Lung (tissue), 11 donors: ENCODE measurements at regions not wholly inside any gene's neighbourhood (a gene's known extent, or its start where the extent isn't known, plus 50 kb on each side); places are given as distances from the start of the nearest gene placed in this dataset.

Experiments
- ATAC-seq: fragments of 200-7000 bp; cut with Tn5 transposase; one replicate; pipeline ENCODE4 v1.9.1; 2020; ENCODE audit warnings: moderate number of reproducible peaks; ENCODE audit not compliant: insufficient read depth, low FRiP score
- DNase-seq, 3 donors: peaks; one replicate each; pipeline ENCODE4 v3.0.0-alpha.2; 2013 to 2017
- H3K27ac ChIP-seq, 2 donors: one replicate each; pipeline ENCODE4 v1.5.1; 2013; ENCODE audit warnings: mild to moderate bottlenecking in 2 of 2, moderate library complexity in 2 of 2, control low read depth in 1 of 2, inconsistent platforms in 1 of 2, low read depth in 1 of 2, low read length in 1 of 2
- H3K27me3 ChIP-seq, 3 donors: one replicate each; pipeline ENCODE4 v1.5.1; 2013; ENCODE audit warnings: low read length in 2 of 3; ENCODE audit not compliant: control insufficient read depth in 3 of 3, insufficient read depth in 3 of 3
- H3K36me3 ChIP-seq, 4 donors: one replicate each; pipeline ENCODE4 v1.5.1; 2013; ENCODE audit warnings: low read length in 4 of 4, mild to moderate bottlenecking in 1 of 4, moderate library complexity in 1 of 4; ENCODE audit not compliant: control insufficient read depth in 4 of 4, insufficient read depth in 4 of 4
- H3K4me1 ChIP-seq, 5 donors: one replicate each; pipeline ENCODE4 v1.5.1; 2013; ENCODE audit warnings: low read length in 5 of 5, mild to moderate bottlenecking in 2 of 5, moderate library complexity in 1 of 5; ENCODE audit not compliant: control insufficient read depth in 5 of 5, insufficient read depth in 5 of 5
- H3K4me3 ChIP-seq: one replicate; pipeline ENCODE4 v1.5.1; 2013; ENCODE audit warnings: mild to moderate bottlenecking, control low read depth, moderate library complexity
- H3K9ac ChIP-seq, 2 donors: one replicate each; pipeline ENCODE4 v1.5.1; 2013; ENCODE audit warnings: low read length in 2 of 2, control low read depth in 1 of 2; ENCODE audit not compliant: insufficient read depth in 1 of 2
- H3K9me3 ChIP-seq, 4 donors: one replicate each; pipeline ENCODE4 v1.5.1; 2013; ENCODE audit warnings: low read length in 3 of 4, mild to moderate bottlenecking in 1 of 4, moderate library complexity in 1 of 4; ENCODE audit not compliant: control insufficient read depth in 4 of 4, insufficient read depth in 3 of 4
- CTCF ChIP-seq: IDR thresholded peaks from 2 replicates; pipeline ENCODE4 v1.5.1; 2012; ENCODE audit warnings: mild to moderate bottlenecking; ENCODE audit errors: control extremely low read depth, extremely low read depth
- WGBS, 2 donors: extraction: QIAGEN DNeasy Blood & Tissue Kit; methylation state at CpG; one replicate each; pipeline ENCODE4 v1.1.7; 2013; 5-methylcytosine and 5-hydroxymethylcytosine counted together
- donor health status: control.
- donor health status: control.
- donor health status: Bipolar disorder and iron deficiency.
- donor health status: healthy.
- donor health status: DM: yes; HTN: yes; CAD: no.

DNA sequence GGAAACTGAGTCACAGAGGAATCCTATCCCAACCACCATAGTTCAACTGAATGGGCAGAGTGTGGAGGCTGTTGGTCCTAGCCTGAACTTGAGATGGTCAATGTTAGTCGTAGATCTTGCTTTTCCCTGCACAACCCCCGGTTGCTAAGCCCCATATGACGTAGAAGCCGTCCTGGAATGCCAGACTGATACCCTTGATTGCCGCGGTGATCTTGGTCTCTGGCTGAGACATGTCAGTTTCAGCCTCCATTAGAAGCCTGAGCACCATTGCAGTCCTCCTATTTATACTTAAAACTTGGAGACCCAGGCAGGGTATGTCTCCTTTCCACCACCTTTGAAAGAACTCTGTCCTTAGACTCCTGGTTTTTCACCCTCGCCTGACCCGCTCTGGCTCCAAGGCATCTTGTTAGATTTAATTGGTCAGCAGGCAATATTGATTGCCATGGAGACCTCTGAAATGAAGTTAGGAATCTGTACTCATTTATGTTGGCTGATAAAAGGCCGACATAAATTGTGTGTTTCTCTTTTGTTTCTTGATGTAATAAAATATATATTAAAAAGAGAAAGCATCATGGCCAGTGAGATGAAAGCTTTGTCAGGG lies 53.4 kb downstream of the RPLP1 start:
- 94 to 96% methylated on average over 9 of the region's 9 CpGs for WGBS, 2 donors
- DNase-seq (no peak), ATAC-seq (no peak)
- Histone ChIP-seq H3K9ac (no peak overlapping the region), H3K36me3 (no peaks in the 10 kb centered on the region), H3K27ac (no peak overlapping the region), H3K4me1 (no peaks in the 10 kb centered on the region), H3K9me3 (no peaks in the 10 kb centered on the region), H3K27me3 (no peaks in the 10 kb centered on the region), H3K4me3 (no peak overlapping the region)
- no peak for TF ChIP-seq CTCF

DNA sequence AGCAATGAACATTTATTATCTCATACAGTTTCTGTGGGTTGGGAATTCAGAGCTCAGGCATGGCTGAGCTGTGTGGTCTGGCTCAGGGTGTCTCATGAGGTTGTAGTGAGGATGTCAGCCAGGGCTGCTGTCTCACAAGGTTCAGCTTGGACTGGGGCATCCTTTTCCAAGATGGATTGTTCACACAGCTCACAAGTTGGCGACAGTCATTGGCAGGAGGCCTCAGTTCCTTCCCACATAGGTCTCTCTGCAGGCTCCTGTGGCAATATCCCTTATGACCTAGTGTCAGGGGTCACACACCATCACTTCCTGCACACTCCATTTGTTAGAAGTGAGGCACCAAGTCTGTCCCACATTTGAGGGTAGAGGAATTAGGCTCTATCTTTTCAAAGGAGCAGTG lies 56.0 kb downstream of the RPLP1 start:
- WGBS, 2 donors = 67 to 77% methylated on average over 1 of the region's 1 CpG

DNA sequence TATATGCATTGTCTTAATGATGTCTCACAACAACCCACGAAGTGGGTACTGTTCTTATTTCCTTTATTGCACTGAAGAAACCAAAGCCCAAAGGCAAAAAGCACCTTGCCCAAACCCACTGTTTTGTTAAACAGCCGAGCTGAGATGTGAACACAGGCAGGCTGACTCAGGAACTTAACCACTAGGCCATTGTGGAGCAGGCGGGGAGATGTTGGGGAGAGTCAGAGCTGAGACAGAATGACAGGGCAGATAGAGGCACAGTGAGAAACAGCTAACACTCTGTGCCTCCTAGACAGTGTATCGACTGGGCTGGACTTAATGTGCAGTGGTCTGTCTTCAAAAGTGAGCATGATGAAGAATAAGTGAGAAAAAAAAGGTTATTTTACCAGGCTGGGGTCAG lies 56.5 kb downstream of the RPLP1 start:
- Histone ChIP-seq H3K36me3 (no peaks in the 10 kb centered on the region), H3K27ac (no peak overlapping the region), H3K9ac (no peak overlapping the region), H3K9me3 (no peaks in the 10 kb centered on the region), H3K4me3 (no peak overlapping the region), H3K4me1 (peaks cover 0 to 2% (median 0%) of the 10 kb centered on the region in 5 donors), H3K27me3 (no peaks in the 10 kb centered on the region)
- WGBS, 2 donors = 71 to 79% methylated on average over 4 of the region's 4 CpGs
- DNase-seq (no peak), ATAC-seq (no peak)
- no peak for TF ChIP-seq CTCF

More for the DNA sequence above, 56.0 kb downstream of the RPLP1 start:
- H3K4me3 ChIP-seq = no peak overlapping the region
- no peaks in the 10 kb centered on the region for H3K9me3 ChIP-seq
- H3K9ac ChIP-seq = no peak overlapping the region
- no peak overlapping the region for H3K27ac ChIP-seq
- H3K27me3 ChIP-seq = no peaks in the 10 kb centered on the region
- TF ChIP-seq CTCF = no peak
- no peak for ATAC-seq
- H3K36me3 ChIP-seq = no peaks in the 10 kb centered on the region
- H3K4me1 ChIP-seq = peaks cover 0 to 2% (median 0%) of the 10 kb centered on the region in 5 donors
- no peak for DNase-seq

DNA sequence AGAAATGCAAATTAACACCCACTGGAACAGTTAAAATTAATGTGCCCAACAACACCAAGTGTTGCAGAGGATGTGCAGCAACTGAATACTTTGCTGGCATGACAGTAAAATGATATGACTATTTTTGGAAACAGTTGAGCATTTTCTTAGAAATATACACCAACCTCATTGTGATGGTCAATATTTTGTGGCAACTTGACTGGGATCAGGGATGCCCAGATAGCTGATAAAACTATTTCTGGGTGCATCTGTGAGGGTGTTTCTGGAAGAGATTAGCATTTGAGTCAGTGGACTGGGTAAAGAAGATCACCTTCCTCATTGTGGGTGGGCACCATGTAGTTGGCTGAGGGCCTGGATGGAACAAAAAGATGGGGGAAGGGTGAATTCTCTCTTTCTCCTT lies 57.9 kb downstream of the RPLP1 start:
- DNase-seq = no peak
- H3K36me3 ChIP-seq = no peaks in the 10 kb centered on the region
- no peak overlapping the region for H3K9ac ChIP-seq
- H3K9me3 ChIP-seq = no peaks in the 10 kb centered on the region
- no peaks in the 10 kb centered on the region for H3K27me3 ChIP-seq
- no peak for TF ChIP-seq CTCF
- no peak overlapping the region for H3K4me3 ChIP-seq
- no peak for ATAC-seq
- peaks cover 0 to 2% (median 0%) of the 10 kb centered on the region in 5 donors for H3K4me1 ChIP-seq
- no peak overlapping the region for H3K27ac ChIP-seq
